SW 1271 (cell line): ENCODE measurements at regions not wholly inside any gene's neighbourhood (a gene's known extent, or its start where the extent isn't known, plus 50 kb on each side); places are given as distances from the start of the nearest gene placed in this dataset.

Experiments used
- DNase-seq, 2 experiments: peaks; one replicate each; lab custom pipeline; 2025; lab: John Stamatoyannopoulos, UW

- DNase-seq, result no peak
Observed at GRCh38 chr9:88658311-88658822, 123.4 kb downstream of the NXNL2 start.

GRCh38 chr9:88659126-88659525 lies 124.1 kb downstream of the NXNL2 start:
- no peak for DNase-seq

GRCh38 chr9:88660611-88661010 lies 125.6 kb downstream of the NXNL2 start:
- no peak for DNase-seq

GRCh38 chr9:88661759-88662158 lies 126.8 kb downstream of the NXNL2 start:
- no peak for DNase-seq

GRCh38 chr9:88663771-88664419 lies 128.9 kb downstream of the NXNL2 start:
- DNase-seq, result no peak

- no peak for DNase-seq
Observed at GRCh38 chr9:88664773-88665172, 129.8 kb downstream of the NXNL2 start.

GRCh38 chr9:88672874-88673689 lies 138.1 kb downstream of the NXNL2 start:
- DNase-seq, result no peak

- no peak for DNase-seq
Observed at GRCh38 chr9:88673886-88674285, 138.9 kb downstream of the NXNL2 start.

- DNase-seq, result no peak
Observed at GRCh38 chr9:88676644-88677043, 141.7 kb downstream of the NXNL2 start.

- DNase-seq, result no peak
Observed at GRCh38 chr9:88678008-88678407, 143.0 kb downstream of the NXNL2 start.

GRCh38 chr9:88678431-88678830 lies 143.5 kb downstream of the NXNL2 start:
- DNase-seq, result no peak

GRCh38 chr9:88680041-88680440 lies 145.1 kb downstream of the NXNL2 start:
- DNase-seq, result no peak

- DNase-seq, result no peak
Observed at GRCh38 chr9:88680505-88681160, 145.7 kb downstream of the NXNL2 start.

- DNase-seq, result no peak
Observed at GRCh38 chr9:88681434-88681833, 146.5 kb downstream of the NXNL2 start.

GRCh38 chr9:88682431-88682831 lies 147.5 kb downstream of the NXNL2 start:
- no peak for DNase-seq

- no peak for DNase-seq
Observed at GRCh38 chr9:88684046-88684445, 149.1 kb downstream of the NXNL2 start.

GRCh38 chr9:88684845-88685244 lies 149.9 kb downstream of the NXNL2 start:
- no peak for DNase-seq

GRCh38 chr9:88685966-88686365 lies 151.0 kb downstream of the NXNL2 start:
- DNase-seq, result no peak

GRCh38 chr9:88689509-88690298 lies 154.7 kb downstream of the NXNL2 start:
- DNase-seq, result no peak

- DNase-seq, result no peak
Observed at GRCh38 chr9:88690628-88691027, 155.7 kb downstream of the NXNL2 start.

GRCh38 chr9:88691091-88691490 lies 156.1 kb downstream of the NXNL2 start:
- no peak for DNase-seq

- DNase-seq, result no peak
Observed at GRCh38 chr9:88691811-88692210, 156.8 kb downstream of the NXNL2 start.
